ENCODE measurements at regions not wholly inside any gene's neighbourhood (a gene's known extent, or its start where the extent isn't known, plus 50 kb on each side); places are given as distances from the start of the nearest gene placed in this dataset.

- Histone ChIP-seq H3K27me3 (replicated peaks in 2 of 5; ENCODE audit: control insufficient read depth in 4 of 5, insufficient read depth in 5 of 5, low read length in 4 of 5) (no peaks in the 10 kb centered on the region), H3K36me3 (ENCODE audit: control insufficient read depth in 4 of 4, insufficient read depth in 4 of 4, low read length in 3 of 4) (no peaks in the 10 kb centered on the region), H3K4me3 (ENCODE audit: control insufficient read depth in 1 of 7, extremely low read depth in 1 of 7, insufficient read depth in 4 of 7, low read depth in 2 of 7, low read length in 6 of 7) (no peak overlapping the region), H3K27ac (ENCODE audit: insufficient read depth in 1 of 2, low read depth in 1 of 2, low read length in 2 of 2, poor library complexity in 1 of 2, severe bottlenecking in 2 of 2) (no peak overlapping the region), H3K4me1 (ENCODE audit: control extremely low read depth in 1 of 4, control insufficient read depth in 4 of 4, insufficient read depth in 4 of 4, low read length in 3 of 4) (no peaks in the 10 kb centered on the region), H3K9me3 (ENCODE audit: control extremely low read depth in 1 of 5, control insufficient read depth in 4 of 5, insufficient read depth in 2 of 5, low read depth in 1 of 5, low read length in 4 of 5) (no peaks in the 10 kb centered on the region)
- ChIA-PET POLR2A (no interaction called here), CTCF (no interaction called here)
- no peak for DNase-seq
- no CpG with 5 or more reads among the region's 2 CpGs for WGBS (ENCODE audit: insufficient coverage)
Observed at GRCh38 chr12:66959276-66959675, 280.4 kb upstream of the GRIP1 start.

DNA sequence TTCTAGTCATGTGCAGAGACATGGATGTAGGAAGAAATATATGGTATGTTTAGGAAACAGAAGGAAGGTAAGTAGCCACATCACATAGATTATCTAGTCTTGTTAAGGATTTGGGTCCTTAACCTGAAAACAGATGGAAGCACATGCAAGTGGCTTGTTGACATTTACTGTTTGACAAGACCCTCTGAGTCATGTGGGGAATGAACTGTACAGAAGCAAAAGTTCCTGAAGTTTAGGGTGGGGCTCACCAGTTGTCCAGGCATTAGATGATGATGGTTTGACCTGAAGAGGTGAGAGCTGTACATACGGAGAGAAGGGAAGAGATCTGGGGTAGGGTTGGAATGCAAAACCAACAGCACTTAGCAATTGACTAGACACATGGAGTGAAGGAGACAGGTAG, 281.1 kb upstream of the GRIP1 start:
- ChIA-PET CTCF (no interaction called here), POLR2A (no interaction called here)
- Histone ChIP-seq H3K27ac (ENCODE audit: insufficient read depth in 1 of 2, low read depth in 1 of 2, low read length in 2 of 2, poor library complexity in 1 of 2, severe bottlenecking in 2 of 2) (no peak overlapping the region), H3K4me1 (ENCODE audit: control extremely low read depth in 1 of 4, control insufficient read depth in 4 of 4, insufficient read depth in 4 of 4, low read length in 3 of 4) (no peaks in the 10 kb centered on the region), H3K27me3 (replicated peaks in 2 of 5; ENCODE audit: control insufficient read depth in 4 of 5, insufficient read depth in 5 of 5, low read length in 4 of 5) (no peaks in the 10 kb centered on the region), H3K36me3 (ENCODE audit: control insufficient read depth in 4 of 4, insufficient read depth in 4 of 4, low read length in 3 of 4) (no peaks in the 10 kb centered on the region), H3K4me3 (ENCODE audit: control insufficient read depth in 1 of 7, extremely low read depth in 1 of 7, insufficient read depth in 4 of 7, low read depth in 2 of 7, low read length in 6 of 7) (no peak overlapping the region), H3K9me3 (ENCODE audit: control extremely low read depth in 1 of 5, control insufficient read depth in 4 of 5, insufficient read depth in 2 of 5, low read depth in 1 of 5, low read length in 4 of 5) (no peaks in the 10 kb centered on the region)
- no peak for DNase-seq
- 100% methylated on average over 1 of the region's 1 CpG for WGBS (ENCODE audit: insufficient coverage)

GRCh38 chr12:66960704-66961690, 282.1 kb upstream of the GRIP1 start:
- H3K27ac ChIP-seq (ENCODE audit: insufficient read depth in 1 of 2, low read depth in 1 of 2, low read length in 2 of 2, poor library complexity in 1 of 2, severe bottlenecking in 2 of 2): no peak overlapping the region
- no peaks in the 10 kb centered on the region for H3K4me1 ChIP-seq (ENCODE audit: control extremely low read depth in 1 of 4, control insufficient read depth in 4 of 4, insufficient read depth in 4 of 4, low read length in 3 of 4)
- no peaks in the 10 kb centered on the region for H3K27me3 ChIP-seq (replicated peaks in 2 of 5; ENCODE audit: control insufficient read depth in 4 of 5, insufficient read depth in 5 of 5, low read length in 4 of 5)
- POLR2A ChIA-PET: no interaction called here
- no peak overlapping the region for H3K4me3 ChIP-seq (ENCODE audit: control insufficient read depth in 1 of 7, extremely low read depth in 1 of 7, insufficient read depth in 4 of 7, low read depth in 2 of 7, low read length in 6 of 7)
- no CpG with 5 or more reads among the region's 6 CpGs for WGBS (ENCODE audit: insufficient coverage)
- H3K9me3 ChIP-seq (ENCODE audit: control extremely low read depth in 1 of 5, control insufficient read depth in 4 of 5, insufficient read depth in 2 of 5, low read depth in 1 of 5, low read length in 4 of 5): no peaks in the 10 kb centered on the region
- H3K36me3 ChIP-seq (ENCODE audit: control insufficient read depth in 4 of 4, insufficient read depth in 4 of 4, low read length in 3 of 4): no peaks in the 10 kb centered on the region
- DNase-seq: no peak
- CTCF ChIA-PET: no interaction called here

GRCh38 chr12:66962290-66962689, 283.4 kb upstream of the GRIP1 start:
- no peaks in the 10 kb centered on the region for H3K27me3 ChIP-seq (replicated peaks in 2 of 5; ENCODE audit: control insufficient read depth in 4 of 5, insufficient read depth in 5 of 5, low read length in 4 of 5)
- H3K9me3 ChIP-seq (ENCODE audit: control extremely low read depth in 1 of 5, control insufficient read depth in 4 of 5, insufficient read depth in 2 of 5, low read depth in 1 of 5, low read length in 4 of 5): no peaks in the 10 kb centered on the region
- no peaks in the 10 kb centered on the region for H3K36me3 ChIP-seq (ENCODE audit: control insufficient read depth in 4 of 4, insufficient read depth in 4 of 4, low read length in 3 of 4)
- DNase-seq: no peak
- 87% methylated on average over 6 of the region's 9 CpGs for WGBS (ENCODE audit: insufficient coverage)
- no peak overlapping the region for H3K4me3 ChIP-seq (ENCODE audit: control insufficient read depth in 1 of 7, extremely low read depth in 1 of 7, insufficient read depth in 4 of 7, low read depth in 2 of 7, low read length in 6 of 7)
- H3K4me1 ChIP-seq (ENCODE audit: control extremely low read depth in 1 of 4, control insufficient read depth in 4 of 4, insufficient read depth in 4 of 4, low read length in 3 of 4): no peaks in the 10 kb centered on the region
- ChIA-PET CTCF (no interaction called here), POLR2A (no interaction called here)
- no peak overlapping the region for H3K27ac ChIP-seq (ENCODE audit: insufficient read depth in 1 of 2, low read depth in 1 of 2, low read length in 2 of 2, poor library complexity in 1 of 2, severe bottlenecking in 2 of 2)

GRCh38 chr12:66963901-66964300, 285.0 kb upstream of the GRIP1 start:
- no peaks in the 10 kb centered on the region for H3K4me1 ChIP-seq (ENCODE audit: control extremely low read depth in 1 of 4, control insufficient read depth in 4 of 4, insufficient read depth in 4 of 4, low read length in 3 of 4)
- no peak for DNase-seq
- no peak overlapping the region for H3K27ac ChIP-seq (ENCODE audit: insufficient read depth in 1 of 2, low read depth in 1 of 2, low read length in 2 of 2, poor library complexity in 1 of 2, severe bottlenecking in 2 of 2)
- 100% methylated on average over 1 of the region's 4 CpGs for WGBS (ENCODE audit: insufficient coverage)
- no peaks in the 10 kb centered on the region for H3K9me3 ChIP-seq (ENCODE audit: control extremely low read depth in 1 of 5, control insufficient read depth in 4 of 5, insufficient read depth in 2 of 5, low read depth in 1 of 5, low read length in 4 of 5)
- CTCF ChIA-PET: interaction anchor here (0.7 kb wide), 1 partner anchor 11 kb away, joined by 3 read pairs; no protein-coding TSS in a partner anchor
- POLR2A ChIA-PET: no interaction called here
- no peaks in the 10 kb centered on the region for H3K27me3 ChIP-seq (replicated peaks in 2 of 5; ENCODE audit: control insufficient read depth in 4 of 5, insufficient read depth in 5 of 5, low read length in 4 of 5)
- no peak overlapping the region for H3K4me3 ChIP-seq (ENCODE audit: control insufficient read depth in 1 of 7, extremely low read depth in 1 of 7, insufficient read depth in 4 of 7, low read depth in 2 of 7, low read length in 6 of 7)
- H3K36me3 ChIP-seq (ENCODE audit: control insufficient read depth in 4 of 4, insufficient read depth in 4 of 4, low read length in 3 of 4): no peaks in the 10 kb centered on the region

GRCh38 chr12:66964629-66965028, 285.8 kb upstream of the GRIP1 start:
- peak; percentile 51 to 86 (median 83) for DNase-seq

DNA sequence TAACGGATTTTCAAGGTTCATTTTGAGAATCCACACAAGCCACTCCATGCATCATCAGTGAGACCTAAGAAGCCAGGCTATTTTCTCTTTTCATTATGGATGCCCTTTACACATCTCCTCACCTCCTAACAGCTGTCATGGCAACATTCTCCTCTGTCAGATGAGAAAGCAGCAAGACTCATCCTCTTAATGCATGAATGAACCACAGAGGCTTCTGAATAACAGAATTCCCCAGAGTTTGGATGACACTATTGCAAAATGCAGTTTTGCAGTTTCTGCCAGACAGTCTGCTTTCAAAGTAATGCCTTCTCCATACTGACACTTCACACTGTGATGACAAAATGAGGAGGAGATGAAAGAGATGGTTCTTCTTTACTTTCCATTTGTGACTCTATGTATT, 286.7 kb upstream of the GRIP1 start:
- DNase-seq: no peak
- Histone ChIP-seq H3K27me3 (replicated peaks in 2 of 5; ENCODE audit: control insufficient read depth in 4 of 5, insufficient read depth in 5 of 5, low read length in 4 of 5) (no peaks in the 10 kb centered on the region), H3K36me3 (ENCODE audit: control insufficient read depth in 4 of 4, insufficient read depth in 4 of 4, low read length in 3 of 4) (no peaks in the 10 kb centered on the region), H3K9me3 (ENCODE audit: control extremely low read depth in 1 of 5, control insufficient read depth in 4 of 5, insufficient read depth in 2 of 5, low read depth in 1 of 5, low read length in 4 of 5) (no peaks in the 10 kb centered on the region), H3K4me1 (ENCODE audit: control extremely low read depth in 1 of 4, control insufficient read depth in 4 of 4, insufficient read depth in 4 of 4, low read length in 3 of 4) (no peaks in the 10 kb centered on the region), H3K4me3 (ENCODE audit: control insufficient read depth in 1 of 7, extremely low read depth in 1 of 7, insufficient read depth in 4 of 7, low read depth in 2 of 7, low read length in 6 of 7) (no peak overlapping the region), H3K27ac (ENCODE audit: insufficient read depth in 1 of 2, low read depth in 1 of 2, low read length in 2 of 2, poor library complexity in 1 of 2, severe bottlenecking in 2 of 2) (no peak overlapping the region)
- WGBS (ENCODE audit: insufficient coverage): no CpG with 5 or more reads among the region's 1 CpG
- POLR2A ChIA-PET: no interaction called here
- CTCF ChIA-PET: no interaction called here

More at GRCh38 chr12:66964629-66965028, 285.8 kb upstream of the GRIP1 start:
- no CpG with 5 or more reads among the region's 2 CpGs for WGBS (ENCODE audit: insufficient coverage)
- Histone ChIP-seq H3K36me3 (ENCODE audit: control insufficient read depth in 4 of 4, insufficient read depth in 4 of 4, low read length in 3 of 4) (no peaks in the 10 kb centered on the region), H3K27ac (ENCODE audit: insufficient read depth in 1 of 2, low read depth in 1 of 2, low read length in 2 of 2, poor library complexity in 1 of 2, severe bottlenecking in 2 of 2) (peak overlapping the region in 1 of 2 experiments; percentile 9), H3K4me1 (ENCODE audit: control extremely low read depth in 1 of 4, control insufficient read depth in 4 of 4, insufficient read depth in 4 of 4, low read length in 3 of 4) (no peaks in the 10 kb centered on the region), H3K9me3 (ENCODE audit: control extremely low read depth in 1 of 5, control insufficient read depth in 4 of 5, insufficient read depth in 2 of 5, low read depth in 1 of 5, low read length in 4 of 5) (no peaks in the 10 kb centered on the region), H3K4me3 (ENCODE audit: control insufficient read depth in 1 of 7, extremely low read depth in 1 of 7, insufficient read depth in 4 of 7, low read depth in 2 of 7, low read length in 6 of 7) (no peak overlapping the region), H3K27me3 (replicated peaks in 2 of 5; ENCODE audit: control insufficient read depth in 4 of 5, insufficient read depth in 5 of 5, low read length in 4 of 5) (no peaks in the 10 kb centered on the region)
- ChIA-PET CTCF (no interaction called here), POLR2A (no interaction called here)
